GM23338 (cell line): ENCODE measurements at regions not wholly inside any gene's neighbourhood (a gene's known extent, or its start where the extent isn't known, plus 50 kb on each side); places are given as distances from the start of the nearest gene placed in this dataset.

Experiments
- ATAC-seq: fragments of 200-7000 bp; cut with Tn5 transposase; 3 replicates; pipeline ENCODE4 v1.9.1; 2020
- DNase-seq: peaks from one replicate; pipeline ENCODE4 v3.0.0-alpha.2; 2015; ENCODE audit warnings: low spot score
- H2AFZ ChIP-seq: fragments of 200-600 bp; sonication (generic); 2 replicates; pipeline ENCODE4 v1.8.0; 2016; ENCODE audit warnings: antibody characterized with exemption, mild to moderate bottlenecking, moderate library complexity
- H3F3A ChIP-seq: fragments of 200-600 bp; sonication (generic); replicated peaks from 2 replicates; pipeline ENCODE4 v1.8.0; 2017; ENCODE audit warnings: antibody characterized with exemption, mixed run types, low read depth
- H3K27ac ChIP-seq: fragments of 200-600 bp; sonication (generic); 2 replicates; pipeline ENCODE4 v1.6.1; 2016; ENCODE audit warnings: low read depth
- H3K27me3 ChIP-seq: fragments of 200-600 bp; sonication (generic); 2 replicates; pipeline ENCODE4 v1.8.0; 2016; ENCODE audit warnings: mild to moderate bottlenecking, mixed run types, moderate library complexity; ENCODE audit not compliant: insufficient read depth
- H3K36me3 ChIP-seq: fragments of 200-600 bp; sonication (generic); 2 replicates; pipeline ENCODE4 v1.8.0; 2016; ENCODE audit warnings: mild to moderate bottlenecking; ENCODE audit not compliant: insufficient read depth
- H3K4me1 ChIP-seq: fragments of 200-600 bp; sonication (generic); 2 replicates; pipeline ENCODE4 v1.8.0; 2016; ENCODE audit warnings: mild to moderate bottlenecking, moderate library complexity; ENCODE audit not compliant: insufficient read depth
- H3K4me2 ChIP-seq: fragments of 200-600 bp; sonication (generic); 2 replicates; pipeline ENCODE4 v1.7.1; 2017; ENCODE audit warnings: mixed run types
- H3K4me3 ChIP-seq: fragments of 200-600 bp; sonication (generic); 2 replicates; pipeline ENCODE4 v1.6.1; 2016; ENCODE audit warnings: mixed run types
- H3K79me2 ChIP-seq: fragments of 200-600 bp; sonication (generic); replicated peaks from 2 replicates; pipeline ENCODE4 v1.8.0; 2017; ENCODE audit warnings: mild to moderate bottlenecking; ENCODE audit not compliant: insufficient read depth
- H3K9me2 ChIP-seq: fragments of 200-600 bp; sonication (generic); 2 replicates; pipeline ENCODE4 v1.8.0; 2017; ENCODE audit not compliant: insufficient read depth
- H4K20me1 ChIP-seq: fragments of 200-600 bp; sonication (generic); replicated peaks from 2 replicates; pipeline ENCODE4 v1.8.0; 2017; ENCODE audit warnings: mild to moderate bottlenecking; ENCODE audit not compliant: insufficient read depth
- H3K27ac Mint-ChIP-seq: 2 replicates; pipeline ENCODE4 v1.8.0; 2020; ENCODE audit warnings: inconsistent platforms, mild to moderate bottlenecking, moderate library complexity, mixed read lengths
- H3K27me3 Mint-ChIP-seq: 3 replicates; pipeline ENCODE4 v1.8.0; 2022; ENCODE audit warnings: low read depth, mild to moderate bottlenecking, moderate library complexity, mixed read lengths, inconsistent platforms; ENCODE audit not compliant: insufficient read depth, poor library complexity
- H3K36me3 Mint-ChIP-seq: 3 replicates; pipeline ENCODE4 v1.8.0; 2021; ENCODE audit warnings: low read depth, mild to moderate bottlenecking, inconsistent platforms, moderate library complexity, mixed read lengths
- H3K4me1 Mint-ChIP-seq: 3 replicates; pipeline ENCODE4 v1.8.0; 2020; ENCODE audit warnings: mild to moderate bottlenecking, inconsistent platforms, mixed read lengths
- H3K4me3 Mint-ChIP-seq: 3 replicates; pipeline ENCODE4 v1.8.0; 2021; ENCODE audit warnings: moderate library complexity, mild to moderate bottlenecking, inconsistent platforms, mixed read lengths
- H3K9me3 Mint-ChIP-seq: 3 replicates; pipeline ENCODE4 v1.8.0; 2020; ENCODE audit warnings: moderate library complexity, mild to moderate bottlenecking, inconsistent platforms, mixed read lengths
- CREB1 ChIP-seq: fragments of 250-450 bp; sonication (Bioruptor Pico); IDR thresholded peaks from 2 replicates; pipeline ENCODE4 v1.5.0; 2020; ENCODE audit warnings: low read depth, mild to moderate bottlenecking, moderate library complexity
- CTCF ChIP-seq, 2 experiments: fragments of 200-600 bp in 1 of 2; sonication (generic) in 1 of 2; conservative IDR thresholded peaks; 2 replicates each; pipeline versions ENCODE4 v1.5.1 to v1.6.1; 2016 to 2017; ENCODE audit warnings: antibody characterized with exemption in 2 of 2, low read depth in 2 of 2, mild to moderate bottlenecking in 2 of 2, moderate library complexity in 1 of 2
- ETS1 ChIP-seq: IDR thresholded peaks from 2 replicates; pipeline ENCODE4 v1.6.1; 2016; ENCODE audit warnings: antibody characterized with exemption
- EZH2 ChIP-seq: fragments of 200-600 bp; sonication (generic); IDR thresholded peaks from one replicate; pipeline ENCODE4 v1.8.0; 2017; ENCODE audit warnings: antibody characterized with exemption, mild to moderate bottlenecking, low read depth; ENCODE audit not compliant: unreplicated experiment
- EZH2phosphoT487 ChIP-seq: fragments of 200-600 bp; sonication (generic); IDR thresholded peaks from one replicate; pipeline ENCODE4 v1.8.1; 2018; ENCODE audit warnings: antibody characterized with exemption; ENCODE audit not compliant: unreplicated experiment
- JUNB ChIP-seq: IDR thresholded peaks from one replicate; pipeline ENCODE4 v1.6.1; 2016; ENCODE audit warnings: antibody characterized with exemption; ENCODE audit not compliant: unreplicated experiment
- NANOG ChIP-seq: IDR thresholded peaks from 2 replicates; pipeline ENCODE4 v1.6.1; 2016; ENCODE audit warnings: antibody characterized with exemption, borderline replicate concordance
- REST ChIP-seq: IDR thresholded peaks from one replicate; pipeline ENCODE4 v1.6.1; 2018; ENCODE audit warnings: antibody characterized with exemption; ENCODE audit not compliant: unreplicated experiment
- ZNF114 ChIP-seq: fragments of 250-450 bp; sonication (Bioruptor Pico); IDR thresholded peaks from 2 replicates; pipeline ENCODE4 v1.5.0; 2020; ENCODE audit warnings: mild to moderate bottlenecking, moderate library complexity
- ZNF331 ChIP-seq: fragments of 250-450 bp; sonication (Bioruptor Pico); IDR thresholded peaks from 2 replicates; pipeline ENCODE4 v1.5.0; 2020; ENCODE audit warnings: low read depth, mild to moderate bottlenecking, moderate library complexity
- ZNF462 ChIP-seq: fragments of 250-450 bp; sonication (Bioruptor Pico); IDR thresholded peaks from 2 replicates; pipeline ENCODE4 v1.5.0; 2020; ENCODE audit warnings: mild to moderate bottlenecking, moderate library complexity

- H3K4me1 ChIP-seq: peaks cover 12% of the 10 kb centered on the region; the same call in 1 of the 2 replicates
- H3K9me2 ChIP-seq: no peaks in the 10 kb centered on the region; the same call in 1 of the 2 replicates
- H3K4me1 Mint-ChIP-seq: peaks cover 15% of the 10 kb centered on the region
- no peak overlapping the region for H3K4me2 ChIP-seq
- no peaks in the 10 kb centered on the region for H3K27me3 ChIP-seq
- H3K4me3 Mint-ChIP-seq: no peak overlapping the region
- H3K79me2 ChIP-seq: no peaks in the 10 kb centered on the region
- H3F3A ChIP-seq: no peaks in the 10 kb centered on the region
- no peak overlapping the region for H2AFZ ChIP-seq
- DNase-seq (no peak), ATAC-seq (no peak)
- no peaks in the 10 kb centered on the region for H4K20me1 ChIP-seq
- H3K27ac Mint-ChIP-seq: no peak overlapping the region
- no peaks in the 10 kb centered on the region for H3K9me3 Mint-ChIP-seq
- TF ChIP-seq JUNB (no peak), CREB1 (CRISPR knock-in tag) (no peak), CTCF (conservative IDR thresholded peaks at IDR 0.05; ENCODE audit: low read depth in 2 of 2) (no peak), EZH2 (no peak), ZNF462 (no peak), EZH2phosphoT487 (no peak), REST (no peak), ETS1 (no peak), ZNF114 (CRISPR knock-in tag) (no peak), ZNF331 (CRISPR knock-in tag) (no peak), NANOG (no peak)
- no peaks in the 10 kb centered on the region for H3K36me3 ChIP-seq
- H3K27me3 Mint-ChIP-seq: no peaks in the 10 kb centered on the region
- no peak overlapping the region for H3K27ac ChIP-seq
- H3K36me3 Mint-ChIP-seq: no peaks in the 10 kb centered on the region
- no peak overlapping the region for H3K4me3 ChIP-seq
Observed at GRCh38 chr4:123851521-123851920, 454.9 kb downstream of the SPRY1 start.
